NCI-H510A treated with DMSO at 0.1 percent for 48 hours (cell line): ENCODE measurements at regions not wholly inside any gene's neighbourhood (a gene's known extent, or its start where the extent isn't known, plus 50 kb on each side); places are given as distances from the start of the nearest gene placed in this dataset.
"Not testable (repeated sequence)": the region's sequence is repeated elsewhere in the genome, so short reads cannot be mapped to it uniquely, and the experiment has no call there.

ENCODE experiments used
- DNase-seq: peaks from one replicate; lab custom pipeline; 2025; lab: John Stamatoyannopoulos, UW

DNA sequence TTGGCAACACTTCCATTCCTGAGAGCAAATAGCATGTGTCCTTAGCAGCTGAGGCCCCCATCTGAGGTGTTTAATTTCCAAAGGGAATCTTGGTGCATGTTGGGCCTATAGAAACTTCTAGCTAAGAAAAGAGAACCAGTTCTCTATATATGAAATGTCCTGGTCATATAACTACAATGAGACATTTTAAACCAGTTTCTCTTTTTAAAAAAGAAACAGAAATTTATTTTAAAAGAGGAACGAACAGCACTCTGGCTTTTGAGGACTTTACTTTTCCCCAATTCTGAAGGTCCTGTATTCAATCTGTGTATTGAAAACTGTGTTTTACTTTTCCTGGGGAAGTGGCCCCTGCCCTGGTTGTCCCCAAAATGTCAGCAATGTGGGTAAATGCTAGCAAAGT lies 94.0 kb upstream of the FOXN2 start:
- DNase-seq = no peak

DNA sequence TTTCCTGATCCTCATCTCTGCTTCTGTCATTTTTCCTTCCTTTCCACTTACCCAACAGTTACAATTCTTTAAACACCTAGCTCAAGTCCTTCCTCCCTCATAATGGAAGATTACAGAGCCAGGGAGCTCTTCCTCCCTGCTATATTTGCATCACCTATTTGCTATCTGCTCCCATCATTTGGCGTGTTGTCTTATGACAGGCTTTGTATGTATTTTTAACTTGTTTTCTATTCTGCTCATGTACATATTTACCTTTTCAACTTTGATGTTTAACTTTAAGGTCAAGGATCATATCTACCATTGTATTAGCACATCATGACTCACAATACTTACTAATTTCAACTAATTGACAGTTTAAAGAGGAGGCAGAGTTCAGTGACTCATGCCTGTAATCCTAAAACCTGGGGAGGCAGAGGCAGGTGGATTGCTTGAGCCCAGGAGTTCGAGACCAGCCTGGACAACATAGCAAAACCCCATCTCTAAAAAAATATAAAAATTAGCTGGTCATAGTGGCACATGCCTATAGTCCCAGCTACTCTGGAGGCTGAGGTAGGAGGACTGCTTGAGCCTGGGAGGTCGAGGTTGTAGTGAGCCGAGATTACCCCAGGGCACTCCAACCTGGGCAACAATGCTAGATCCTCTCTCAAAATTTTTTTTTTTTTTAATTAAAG lies 92.5 kb upstream of the FOXN2 start:
- DNase-seq = no peak

DNA sequence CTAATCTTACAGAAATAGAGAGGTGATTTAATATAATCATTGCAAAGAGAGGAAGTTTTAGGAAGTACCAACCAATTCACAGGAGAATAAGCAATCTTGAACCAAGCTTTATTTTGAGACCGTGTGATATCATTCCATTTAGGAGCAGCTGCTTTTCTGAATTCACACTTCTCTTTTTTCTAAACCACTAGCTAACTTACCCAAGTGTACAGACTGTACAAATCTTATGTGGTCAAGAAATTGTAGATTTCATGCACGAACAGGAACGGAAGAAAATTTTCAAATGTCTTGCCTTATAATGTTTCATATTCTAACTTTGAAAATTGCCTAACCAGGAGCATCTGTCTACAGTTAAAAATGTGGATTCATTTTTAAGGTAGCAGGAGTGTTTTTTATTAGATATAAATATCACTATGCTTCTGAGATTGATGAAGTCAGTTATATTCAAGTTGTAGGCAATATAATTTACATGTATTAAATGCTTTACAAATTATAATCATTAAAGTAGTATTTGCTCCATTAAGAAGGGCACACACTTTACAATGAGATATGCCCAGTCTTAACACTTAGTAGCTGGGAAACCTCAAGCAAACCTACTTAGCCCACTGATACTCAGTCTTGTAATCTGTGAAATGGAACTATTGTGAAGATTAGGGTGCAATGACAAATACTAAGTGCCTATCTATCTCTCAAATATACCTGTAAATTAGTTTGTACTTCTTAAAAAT lies 86.7 kb upstream of the FOXN2 start:
- DNase-seq = no peak

DNA sequence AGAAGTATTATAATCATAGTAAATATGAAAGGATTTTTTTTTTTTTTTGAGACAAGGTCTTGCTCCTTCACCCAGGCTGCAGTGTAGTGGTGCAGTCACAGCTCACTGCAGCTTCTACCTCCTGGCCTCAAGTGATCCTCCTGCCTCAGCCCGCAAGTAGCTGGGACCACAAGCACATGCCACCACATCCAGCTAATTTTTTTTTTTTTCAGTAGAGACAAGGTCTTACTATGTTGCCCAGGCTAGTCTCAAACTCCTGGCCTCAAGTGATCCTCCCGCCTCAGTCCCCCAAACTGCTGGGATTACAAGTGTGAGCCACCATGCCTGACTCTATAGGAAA lies 86.2 kb upstream of the FOXN2 start:
- DNase-seq = no peak

GRCh38 chr2:48229063-48229462 lies 85.4 kb upstream of the FOXN2 start:
- DNase-seq = no peak

DNA sequence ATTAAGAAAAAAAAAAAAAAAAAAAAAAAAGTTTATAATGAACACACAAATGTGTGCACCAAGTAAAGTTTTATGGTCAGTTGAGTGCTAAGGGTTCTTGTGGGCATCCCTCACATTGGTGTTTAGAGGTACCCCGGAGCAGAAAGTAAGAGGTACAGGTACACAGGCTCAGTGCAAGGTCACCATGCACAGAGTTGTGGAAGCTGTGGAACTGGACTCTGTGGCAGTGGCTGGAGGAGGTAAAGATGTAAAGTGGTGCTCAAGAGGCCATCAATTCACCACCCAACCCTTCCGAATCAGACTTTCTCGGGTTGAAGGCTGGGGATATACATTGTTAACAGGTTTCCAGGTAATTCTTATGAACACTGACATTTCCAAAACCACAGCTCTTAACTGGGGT lies 83.6 kb upstream of the FOXN2 start:
- no peak for DNase-seq

GRCh38 chr2:48232351-48232750 lies 82.1 kb upstream of the FOXN2 start:
- no peak for DNase-seq

DNA sequence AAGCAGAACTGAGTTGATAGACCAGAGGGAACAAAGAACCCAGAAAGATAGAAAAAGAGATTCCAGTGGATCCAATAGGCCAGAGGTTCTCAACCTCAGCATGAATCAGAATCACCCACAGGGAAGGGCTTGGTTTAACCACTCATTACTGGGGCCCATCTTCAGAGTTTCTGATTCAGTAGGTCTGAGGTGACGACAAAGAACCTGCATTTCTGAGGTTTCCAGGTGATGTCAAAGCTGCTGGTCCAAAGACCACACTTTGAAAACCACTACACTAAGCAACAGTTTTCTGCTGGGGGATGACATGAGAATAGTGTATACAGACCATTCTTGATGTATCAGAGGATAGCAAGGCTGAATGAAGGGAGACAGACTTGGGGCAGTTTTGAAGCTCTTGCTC lies 81.5 kb upstream of the FOXN2 start:
- DNase-seq = no peak

DNA sequence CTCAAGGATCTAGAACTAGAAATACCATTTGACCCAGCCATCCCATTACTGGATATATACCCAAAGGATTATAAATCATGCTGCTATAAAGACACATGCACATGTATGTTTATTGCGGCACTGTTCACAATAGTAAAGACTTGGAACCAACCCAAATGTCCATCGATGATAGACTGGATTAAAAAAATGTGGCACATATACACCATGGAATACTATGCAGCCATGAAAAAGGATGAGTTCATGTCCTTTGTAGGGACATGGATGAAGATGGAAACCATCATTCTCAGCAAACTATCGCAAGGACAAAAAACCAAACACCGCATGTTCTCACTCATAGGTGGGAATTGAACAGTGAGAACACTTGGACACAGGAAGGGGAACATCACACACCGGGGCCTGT lies 80.7 kb upstream of the FOXN2 start:
- DNase-seq = not testable (repeated sequence)

GRCh38 chr2:48235076-48235475 lies 79.4 kb upstream of the FOXN2 start:
- no peak for DNase-seq

- no peak for DNase-seq
These were observed 76.1 kb upstream of the FOXN2 start for GRCh38 chr2:48238381-48238780.

DNA sequence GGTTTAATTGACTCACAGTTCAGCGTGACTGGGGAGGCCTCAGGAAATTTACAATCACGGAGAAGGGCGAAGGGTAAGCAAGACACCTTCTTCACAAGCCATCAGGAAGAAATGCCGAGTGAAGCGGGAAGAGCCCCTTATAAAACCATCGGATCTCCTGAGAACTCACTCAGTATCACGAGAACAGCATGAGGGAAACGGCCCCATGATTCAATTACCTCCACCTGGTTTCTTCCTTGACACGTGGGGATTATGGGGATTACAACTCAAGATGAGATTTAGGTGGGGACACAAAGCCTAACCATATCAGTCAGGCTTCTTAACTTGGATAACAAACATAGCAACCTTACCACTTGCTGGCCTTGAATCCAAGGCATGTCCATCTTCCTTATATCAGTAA lies 73.6 kb upstream of the FOXN2 start:
- no peak for DNase-seq

GRCh38 chr2:48247206-48247605 lies 67.3 kb upstream of the FOXN2 start:
- DNase-seq = no peak

DNA sequence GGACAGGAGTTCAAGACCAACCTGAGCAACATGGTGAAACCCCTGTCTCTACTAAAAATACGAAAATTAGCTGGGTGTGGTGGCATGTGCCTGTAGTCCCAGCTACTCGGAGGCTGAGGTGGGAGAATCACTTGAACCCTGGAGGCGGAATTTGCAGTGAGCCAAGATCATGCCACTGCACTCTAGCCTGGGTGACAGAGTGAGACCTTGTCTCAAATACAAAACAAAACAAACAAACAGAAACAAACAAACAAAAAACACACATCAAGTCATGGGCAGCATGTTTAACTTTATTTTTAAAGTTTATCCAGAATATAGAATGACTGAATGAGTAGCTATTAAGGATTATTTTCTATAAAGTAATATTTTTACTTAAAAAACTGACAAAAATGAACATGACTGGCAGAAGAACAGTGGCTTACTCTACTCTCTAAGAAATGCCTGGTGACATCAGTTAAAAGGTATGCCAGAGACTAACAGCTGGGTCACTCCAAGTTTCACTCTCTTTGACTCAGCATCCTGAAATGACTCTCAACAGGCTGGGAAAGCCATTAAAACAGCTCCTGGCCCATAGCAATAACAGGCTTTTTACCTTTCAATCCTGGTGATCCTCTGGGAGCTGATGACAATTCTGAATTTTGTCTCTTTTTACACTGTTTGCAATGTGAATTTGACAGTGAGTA lies 66.1 kb upstream of the FOXN2 start:
- no peak for DNase-seq

GRCh38 chr2:48249025-48249424 lies 65.5 kb upstream of the FOXN2 start:
- no peak for DNase-seq

DNA sequence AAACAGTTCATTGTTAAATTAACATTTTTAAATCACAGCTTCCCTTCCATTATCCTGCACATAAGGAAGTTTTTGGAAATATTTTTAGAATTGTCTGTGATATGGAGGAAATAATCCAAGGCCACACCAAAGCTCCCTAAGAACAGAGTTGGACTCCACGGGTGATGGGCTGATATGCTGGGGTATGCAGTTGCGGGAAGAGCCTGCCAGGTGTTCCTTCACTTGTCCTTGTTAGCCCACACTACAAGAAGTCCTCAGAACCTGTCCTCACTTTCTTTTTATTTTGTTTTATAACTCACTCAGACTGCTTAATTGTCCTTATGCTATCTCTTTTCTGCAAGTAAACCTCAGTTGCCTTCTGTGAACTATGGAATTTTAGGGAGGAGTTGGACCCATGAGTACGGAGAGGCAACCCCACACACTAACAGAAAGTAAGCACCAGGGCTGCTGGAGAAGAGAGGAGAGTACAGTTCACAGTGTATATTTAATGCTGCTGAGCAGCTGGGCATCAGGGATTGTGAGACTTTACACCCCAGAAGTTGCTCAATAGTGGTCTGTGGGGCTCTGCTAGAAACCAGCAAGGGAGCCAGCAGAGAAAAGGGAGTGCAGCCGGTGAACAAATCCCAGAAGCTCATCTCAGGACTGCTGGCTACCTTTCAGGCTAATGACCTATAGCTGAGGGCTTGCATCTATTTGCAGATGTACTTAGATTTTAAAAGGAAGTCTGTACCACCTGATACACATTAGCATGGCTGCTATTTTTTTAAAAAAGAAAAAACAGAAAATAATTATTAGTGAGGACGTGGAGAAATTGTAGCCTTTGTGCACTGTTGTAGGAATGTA lies 64.6 kb upstream of the FOXN2 start:
- no peak for DNase-seq

DNA sequence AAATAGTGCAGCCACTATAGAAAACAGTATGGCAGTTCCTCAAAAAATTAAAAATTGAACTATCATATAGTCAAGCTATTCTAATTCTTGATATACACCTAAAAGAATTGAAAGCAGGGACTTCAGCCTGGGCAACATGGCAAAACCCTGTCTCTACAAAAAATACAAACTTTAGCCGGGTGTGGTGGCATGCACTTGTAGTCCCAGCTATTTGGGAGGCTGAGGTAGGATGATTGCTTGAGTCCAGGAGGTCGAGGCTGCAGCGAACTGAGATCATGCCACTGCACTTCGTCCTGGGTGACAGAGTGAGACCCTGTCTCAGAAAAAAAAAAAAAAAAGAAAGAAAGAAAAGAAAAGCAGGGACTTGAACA lies 64.0 kb upstream of the FOXN2 start:
- DNase-seq = no peak

DNA sequence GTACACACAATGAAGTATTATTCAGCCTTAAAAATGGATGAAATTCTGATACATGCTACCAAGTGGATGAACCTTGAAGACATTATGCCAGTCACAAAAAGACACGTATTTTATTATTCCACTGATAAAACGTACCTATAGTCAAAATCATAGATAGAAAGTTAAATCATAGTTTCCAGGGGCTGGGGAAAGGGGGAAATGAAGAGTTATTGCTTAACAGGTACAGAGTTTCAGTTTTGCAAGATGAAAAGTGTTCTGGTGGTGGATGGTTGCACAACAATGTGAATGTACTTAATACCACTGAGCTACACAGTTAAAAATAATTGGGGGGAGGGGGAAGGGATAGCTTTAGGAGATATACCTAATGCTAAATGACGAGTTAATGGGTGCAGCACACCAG lies 63.5 kb upstream of the FOXN2 start:
- DNase-seq = no peak

- DNase-seq = no peak
These were observed 62.9 kb upstream of the FOXN2 start for GRCh38 chr2:48251437-48252148.

DNA sequence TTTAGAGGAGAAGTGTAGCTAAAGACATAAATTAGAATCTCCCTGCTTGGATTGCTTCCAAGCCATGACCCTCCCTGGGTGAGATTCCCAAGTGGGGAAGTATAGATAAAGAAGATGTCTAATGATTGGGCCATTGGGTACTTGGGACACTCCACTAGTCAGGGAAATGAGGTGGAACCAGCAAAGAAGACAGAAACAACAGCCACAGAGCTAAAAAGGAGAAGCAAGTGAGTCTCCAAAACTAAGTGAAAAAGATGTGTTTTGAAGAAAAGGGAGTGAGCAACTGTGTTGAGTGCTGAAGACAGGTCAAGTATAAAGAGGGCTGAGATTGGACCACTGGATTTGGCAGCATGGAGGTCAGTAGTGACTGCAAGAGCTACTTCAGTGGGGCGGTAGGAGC lies 61.2 kb upstream of the FOXN2 start:
- DNase-seq = no peak

GRCh38 chr2:48254839-48255238 lies 59.6 kb upstream of the FOXN2 start:
- DNase-seq = no peak

DNA sequence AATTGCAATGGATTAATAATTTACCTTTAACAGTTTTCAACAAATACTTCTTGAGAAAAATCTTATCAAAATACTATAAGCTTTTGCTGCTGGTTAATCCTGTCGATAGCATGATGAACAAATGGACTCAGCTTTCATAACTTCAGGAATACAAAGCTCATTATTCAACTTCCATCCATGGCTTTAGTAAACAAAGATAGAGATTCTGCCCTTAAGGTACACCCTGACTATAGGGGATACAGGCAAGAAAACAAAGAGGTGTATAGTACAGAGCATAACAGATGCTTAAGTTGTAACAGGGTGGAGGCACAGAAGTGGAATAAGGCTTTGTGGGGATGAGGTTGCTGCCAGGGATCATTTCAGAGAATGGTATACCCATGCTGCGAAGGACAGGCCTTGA lies 57.0 kb upstream of the FOXN2 start:
- DNase-seq = no peak
